ENCODE measurements at regions not wholly inside any gene's neighbourhood (a gene's known extent, or its start where the extent isn't known, plus 50 kb on each side); places are given as distances from the start of the nearest gene placed in this dataset.
"Not testable (repeated sequence)": the region's sequence is repeated elsewhere in the genome, so short reads cannot be mapped to it uniquely, and the experiment has no call there.

DNA sequence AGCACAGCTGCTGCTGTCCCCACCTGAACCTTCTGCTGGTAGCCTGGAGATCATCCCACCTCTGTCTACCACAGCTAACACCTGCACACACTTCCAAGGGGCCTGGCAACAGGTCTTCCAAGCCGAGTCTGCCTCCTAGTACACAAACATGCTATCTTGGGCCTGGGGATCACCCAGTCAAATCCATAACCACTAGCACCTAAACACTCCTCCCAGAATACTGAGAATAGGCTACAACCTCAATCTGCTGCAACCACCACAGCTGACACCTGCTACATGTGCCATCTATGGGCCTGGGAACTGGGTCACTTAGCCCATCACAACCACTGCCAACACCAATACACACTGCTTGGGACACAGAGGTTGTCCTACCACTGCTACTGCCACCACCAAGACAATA is 362.8 kb upstream of the ARPP21 start:
- DNase-seq (ENCODE audit: low spot score), result no peak

DNA sequence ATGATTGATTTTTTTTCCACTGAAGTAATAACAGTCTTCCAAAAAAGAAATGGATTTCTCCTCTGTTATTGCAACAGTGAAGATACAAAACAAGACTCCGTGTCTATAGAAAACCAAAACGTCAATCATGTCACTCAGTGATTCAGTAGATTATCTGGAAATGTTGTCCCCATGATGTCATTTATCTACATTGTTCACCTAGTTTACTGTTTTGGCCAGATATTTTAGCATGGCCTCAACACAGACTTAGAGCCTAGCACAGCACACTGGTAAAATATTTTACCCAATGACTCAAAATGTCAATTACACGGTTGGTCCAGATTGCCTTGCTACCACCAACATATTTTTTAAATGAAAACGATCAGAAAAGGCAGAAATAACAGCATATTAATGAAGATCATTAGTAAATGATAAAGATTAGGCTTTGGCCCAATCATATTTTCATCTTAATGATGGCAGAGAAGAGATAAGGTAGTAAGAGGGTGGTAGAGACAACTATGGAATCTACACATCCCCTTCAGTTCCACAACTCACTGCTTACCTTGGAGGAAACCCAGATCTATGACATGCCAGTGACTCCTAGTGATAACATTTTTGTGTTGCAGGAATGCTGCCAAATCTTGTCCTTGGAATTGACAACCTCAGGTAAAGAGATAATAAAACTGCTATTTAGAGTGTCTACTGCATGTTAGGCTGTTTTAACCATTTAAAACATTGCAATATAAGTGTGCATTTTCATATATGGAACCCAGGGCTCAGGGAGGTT is 347.7 kb upstream of the ARPP21 start:
- DNase-seq (ENCODE audit: low spot score), result no peak

DNA sequence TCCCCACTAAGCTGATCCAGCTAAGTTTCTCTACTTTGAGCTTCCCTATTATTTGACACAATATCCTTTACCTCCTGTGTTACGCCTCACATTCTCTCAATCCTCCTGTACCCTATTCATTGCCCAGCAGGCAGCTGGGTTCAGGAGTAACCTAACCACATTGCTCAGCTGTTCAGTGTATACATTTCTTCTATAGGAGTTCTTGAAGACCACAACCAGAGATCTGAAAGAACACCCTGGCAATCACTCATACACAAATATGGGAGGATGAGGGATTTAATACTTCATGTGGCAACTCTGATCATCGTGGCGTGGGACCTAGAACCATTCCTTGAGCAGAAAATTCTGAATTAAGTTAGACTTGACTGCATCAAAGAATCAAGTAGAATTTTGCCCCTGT is 346.8 kb upstream of the ARPP21 start:
- DNase-seq (ENCODE audit: low spot score), result no peak

DNA sequence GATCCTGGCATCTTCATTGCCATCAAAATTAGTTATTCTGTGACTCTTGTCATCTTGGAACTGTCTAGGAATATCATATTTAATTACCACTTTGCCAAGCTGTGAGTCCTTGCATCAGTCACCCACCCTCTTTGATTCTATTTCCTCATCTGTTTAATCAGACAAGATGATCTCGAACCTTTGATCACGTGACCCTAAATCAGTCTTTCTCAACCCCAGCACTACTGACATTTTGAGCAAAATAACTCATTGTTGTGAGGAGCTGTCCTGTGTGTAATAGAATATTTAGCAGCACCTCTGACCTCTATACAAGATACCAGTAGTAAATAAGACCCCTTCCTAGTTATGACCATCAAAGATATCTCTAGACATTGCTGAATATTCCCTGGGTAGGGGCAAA is 343.4 kb upstream of the ARPP21 start:
- no peak for DNase-seq (ENCODE audit: low spot score)

DNA sequence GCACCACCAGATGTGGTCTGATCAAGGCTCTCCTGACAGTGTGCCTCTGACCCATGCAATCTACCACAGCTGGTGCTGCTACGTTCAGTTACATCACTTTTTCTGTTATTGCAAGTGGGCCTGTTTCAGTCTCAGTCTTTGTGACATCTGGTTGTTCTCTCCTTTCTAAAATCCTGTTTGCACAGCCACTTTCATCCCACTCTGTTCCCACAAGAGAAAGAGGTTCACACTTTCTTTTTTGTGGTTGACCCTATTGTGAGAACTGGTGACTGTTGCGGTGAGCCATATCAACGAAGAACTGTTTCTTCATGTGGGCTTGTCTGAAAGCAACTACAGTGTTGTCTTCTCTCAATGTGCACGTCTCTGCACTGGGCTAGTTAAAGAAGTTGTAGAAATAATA is 342.8 kb upstream of the ARPP21 start:
- DNase-seq (ENCODE audit: low spot score), result no peak

DNA sequence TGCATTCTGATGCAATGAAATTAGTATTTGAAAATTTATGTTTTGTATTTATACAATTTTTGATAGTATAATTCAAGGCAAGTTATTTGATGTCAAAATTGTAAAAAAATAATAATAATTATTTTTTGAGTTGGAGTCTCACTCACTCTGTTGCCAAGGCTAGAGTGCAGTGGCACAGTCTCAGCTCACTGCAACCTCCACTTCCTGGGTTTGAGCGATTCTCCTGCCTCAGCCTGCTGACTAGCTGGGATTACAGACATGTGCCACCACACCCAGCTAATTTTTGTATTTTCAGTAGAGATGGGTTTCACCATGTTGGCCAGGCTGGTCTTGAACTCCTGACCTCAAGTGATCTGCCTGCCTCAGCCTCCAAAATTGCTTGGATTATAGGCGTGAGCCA is 342.4 kb upstream of the ARPP21 start:
- not testable (repeated sequence) for DNase-seq (ENCODE audit: low spot score)

DNA sequence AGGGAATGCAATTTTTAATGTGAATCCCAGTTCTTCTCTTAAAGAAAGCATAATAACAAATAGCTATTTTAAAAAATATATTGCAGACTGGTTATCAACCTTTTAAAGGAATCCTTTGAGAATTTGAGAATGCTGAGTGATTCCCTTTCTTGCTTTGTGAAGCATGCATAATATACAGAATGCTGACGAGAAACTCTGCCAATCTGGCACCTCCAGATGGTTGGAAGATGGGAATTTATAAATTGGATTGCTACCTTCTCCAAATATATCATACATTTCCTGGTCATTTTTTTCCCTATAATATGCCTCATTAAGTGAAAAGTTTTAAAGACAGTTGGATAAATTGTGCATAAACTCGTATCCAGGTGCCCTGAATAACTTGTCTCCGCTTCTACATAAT is 333.9 kb upstream of the ARPP21 start:
- no peak for DNase-seq (ENCODE audit: low spot score)

DNA sequence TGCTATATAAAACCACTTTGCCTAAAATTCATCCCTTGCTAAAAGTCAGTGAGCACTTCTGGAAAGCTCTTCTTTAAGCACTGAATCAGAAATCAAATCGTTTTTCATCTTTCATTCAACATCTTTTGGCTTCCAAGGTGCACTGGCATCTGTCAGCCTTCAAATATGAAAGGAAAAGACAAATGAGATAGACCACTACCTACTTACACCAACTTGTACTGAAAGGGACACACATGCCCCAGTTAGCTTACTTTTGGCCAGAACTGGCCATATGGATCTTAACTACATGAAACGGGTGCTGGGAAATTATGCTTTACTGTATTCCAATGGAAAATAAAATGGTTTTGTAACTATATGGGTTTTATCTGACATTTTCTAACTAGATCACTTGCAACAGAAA is 332.0 kb upstream of the ARPP21 start:
- DNase-seq (ENCODE audit: low spot score), result no peak

DNA sequence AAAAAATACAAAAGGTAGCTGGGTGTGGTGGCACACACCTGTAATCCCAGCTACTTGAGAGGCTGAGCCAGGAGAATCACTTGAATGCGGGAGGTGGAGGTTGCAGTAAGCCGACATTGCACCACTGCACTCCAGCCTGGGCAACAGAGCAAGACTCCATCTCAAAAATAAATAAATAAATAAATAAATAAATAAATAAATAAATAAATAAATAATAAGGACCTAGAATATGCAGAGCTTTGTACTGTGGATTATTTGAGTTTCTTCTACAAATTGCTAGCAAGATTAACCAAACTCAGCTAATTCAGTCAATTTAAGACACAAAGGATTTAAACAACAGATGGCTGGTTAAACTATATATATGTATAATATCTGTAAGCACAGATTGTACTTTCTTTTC is 322.5 kb upstream of the ARPP21 start:
- DNase-seq (ENCODE audit: low spot score), result not testable (repeated sequence)

DNA sequence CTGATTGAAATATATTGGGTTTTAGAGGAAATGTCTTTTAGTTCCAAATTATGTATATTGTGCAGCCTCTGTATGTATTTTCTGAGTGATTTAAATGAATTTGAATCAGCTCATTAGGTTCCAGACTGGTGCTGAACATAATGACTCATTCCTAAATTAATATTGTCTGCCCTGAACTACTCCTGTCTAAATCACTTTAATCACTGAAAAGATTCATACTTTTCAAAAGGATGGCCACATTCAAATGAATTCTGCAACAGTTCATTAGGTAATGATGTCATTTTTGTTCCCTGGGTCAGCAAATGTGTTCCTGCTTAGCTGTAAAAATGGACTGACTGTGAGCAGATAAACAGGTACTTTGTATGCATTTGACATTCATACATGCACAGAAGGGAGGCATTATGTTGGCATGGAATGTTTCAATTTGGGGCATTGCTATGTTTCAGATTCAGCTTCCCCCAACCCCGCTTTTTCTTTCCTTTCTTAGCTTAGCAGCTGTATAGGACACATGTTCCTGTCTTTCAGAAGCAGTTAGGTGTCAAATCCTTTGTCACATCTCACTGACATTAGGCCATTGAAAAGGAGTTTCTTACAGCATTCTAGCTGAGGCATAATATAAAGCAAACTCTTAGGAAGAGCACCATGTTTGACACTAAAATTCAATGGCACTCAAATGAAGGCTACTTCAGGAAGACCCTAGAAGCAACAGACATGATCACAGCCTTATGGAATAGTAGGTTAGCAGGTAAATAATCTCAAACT is 318.5 kb upstream of the ARPP21 start:
- DNase-seq (ENCODE audit: low spot score), result no peak

DNA sequence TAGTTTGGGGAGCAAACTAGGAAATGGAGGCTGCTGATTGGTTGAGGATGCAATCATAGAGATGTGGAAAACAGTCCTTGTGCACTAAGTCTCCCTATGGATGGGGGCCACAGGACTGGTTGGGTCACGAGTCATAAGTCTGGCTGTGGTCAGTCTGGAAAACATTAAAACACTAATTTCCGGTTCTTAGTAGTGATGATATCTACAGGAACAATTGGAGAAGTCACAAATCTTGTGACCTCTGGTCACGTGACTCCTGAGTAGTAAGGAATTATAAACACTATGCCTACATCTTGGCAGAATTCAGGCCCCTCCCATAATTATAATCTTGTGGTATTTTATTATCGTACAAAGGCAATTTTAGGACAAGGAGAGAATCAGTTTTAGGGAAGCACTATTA is 317.3 kb upstream of the ARPP21 start:
- DNase-seq (ENCODE audit: low spot score), result no peak

DNA sequence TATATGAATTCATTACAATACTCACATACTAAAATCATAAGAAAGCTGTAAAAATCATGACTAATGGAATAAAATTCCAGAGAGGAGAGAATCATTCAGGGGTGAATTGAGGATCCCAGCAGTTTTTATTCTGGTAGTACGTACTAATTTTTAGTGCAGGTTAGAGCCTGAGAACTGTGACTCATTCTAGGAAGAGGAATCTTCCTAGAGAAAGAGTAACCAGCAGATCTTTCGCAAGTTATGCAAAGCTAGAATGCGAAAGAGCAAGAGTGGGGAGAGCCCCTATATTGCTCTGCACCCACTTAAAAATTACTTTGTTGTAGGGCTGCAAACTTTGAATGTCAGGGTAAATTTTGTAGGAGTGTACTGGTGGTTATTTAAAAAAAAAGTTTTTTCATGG is 303.6 kb upstream of the ARPP21 start:
- no peak for DNase-seq (ENCODE audit: low spot score)

DNA sequence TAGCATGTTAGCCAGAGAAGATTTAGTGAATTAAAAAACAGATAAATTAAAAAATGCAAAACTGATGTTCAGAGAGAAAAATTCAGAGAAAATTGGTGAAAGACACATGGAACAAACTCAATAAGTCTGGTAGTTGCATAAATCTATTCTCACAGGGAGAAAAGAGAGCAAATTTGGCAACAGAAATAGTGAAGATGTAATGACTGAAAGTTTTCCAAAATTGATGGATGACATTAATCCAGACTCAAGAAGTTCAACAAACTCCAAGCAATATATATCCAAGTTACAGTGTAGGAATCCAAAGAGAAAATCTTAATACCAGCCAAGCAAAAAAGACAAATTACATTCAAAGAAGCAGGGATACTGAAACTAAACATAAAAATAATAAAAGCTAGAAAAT is 302.7 kb upstream of the ARPP21 start:
- no peak for DNase-seq (ENCODE audit: low spot score)

DNA sequence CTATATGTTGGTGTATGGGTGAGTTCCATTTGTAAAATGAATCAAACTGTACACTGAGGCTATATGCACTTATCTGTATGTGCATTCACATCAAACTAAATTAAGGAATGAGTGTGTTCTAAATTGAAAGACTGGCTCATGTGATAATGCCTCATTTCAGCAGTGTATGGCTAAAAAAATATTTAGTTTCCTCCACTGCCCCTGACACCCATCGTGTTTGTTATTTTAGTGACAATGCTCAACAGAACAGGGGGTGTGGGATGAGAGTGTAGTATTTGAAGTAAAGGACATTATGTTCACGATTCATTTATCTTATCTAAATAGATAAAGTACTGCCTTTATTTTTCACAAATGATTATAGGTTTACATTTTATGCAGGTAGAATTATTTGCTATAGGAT is 301.1 kb upstream of the ARPP21 start:
- no peak for DNase-seq (ENCODE audit: low spot score)

DNA sequence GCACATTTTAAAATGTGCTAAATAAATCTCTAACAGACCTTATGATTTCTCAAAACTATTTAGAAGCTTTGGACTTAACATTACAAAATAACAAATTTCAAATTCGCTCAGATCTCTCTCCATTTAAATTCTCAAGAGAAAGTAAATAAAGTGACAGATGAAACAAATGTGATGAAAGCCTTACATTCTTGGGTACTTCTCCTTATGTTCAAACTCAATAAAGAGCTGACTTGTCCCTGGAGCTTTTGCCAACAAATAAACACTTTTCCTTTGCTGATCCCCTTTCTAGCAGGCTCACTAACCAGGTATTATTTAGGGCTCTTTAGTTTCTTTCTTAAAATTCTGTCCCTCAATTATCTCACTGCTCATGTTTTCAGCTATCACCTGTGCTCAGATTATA is 259.1 kb upstream of the ARPP21 start:
- no peak for DNase-seq (ENCODE audit: low spot score)

DNA sequence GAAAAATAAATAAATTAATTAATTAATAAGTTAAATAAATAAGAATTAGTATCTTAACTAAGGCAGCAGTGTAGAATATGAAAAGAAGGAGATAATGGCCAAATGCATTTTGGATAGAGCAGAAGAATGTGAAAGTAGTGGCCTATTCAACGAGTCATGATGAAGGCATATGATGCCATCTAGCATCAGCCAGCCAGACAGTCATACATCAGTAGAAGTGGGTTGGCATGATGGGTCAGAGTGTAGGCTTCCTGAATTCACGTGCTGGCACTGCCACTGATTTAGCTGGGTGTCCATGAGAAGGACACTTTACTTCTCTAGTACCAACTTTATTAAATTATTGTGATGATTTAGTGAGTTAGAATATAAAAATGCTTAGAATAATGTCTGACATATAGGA is 256.1 kb upstream of the ARPP21 start:
- DNase-seq (ENCODE audit: low spot score), result no peak

DNA sequence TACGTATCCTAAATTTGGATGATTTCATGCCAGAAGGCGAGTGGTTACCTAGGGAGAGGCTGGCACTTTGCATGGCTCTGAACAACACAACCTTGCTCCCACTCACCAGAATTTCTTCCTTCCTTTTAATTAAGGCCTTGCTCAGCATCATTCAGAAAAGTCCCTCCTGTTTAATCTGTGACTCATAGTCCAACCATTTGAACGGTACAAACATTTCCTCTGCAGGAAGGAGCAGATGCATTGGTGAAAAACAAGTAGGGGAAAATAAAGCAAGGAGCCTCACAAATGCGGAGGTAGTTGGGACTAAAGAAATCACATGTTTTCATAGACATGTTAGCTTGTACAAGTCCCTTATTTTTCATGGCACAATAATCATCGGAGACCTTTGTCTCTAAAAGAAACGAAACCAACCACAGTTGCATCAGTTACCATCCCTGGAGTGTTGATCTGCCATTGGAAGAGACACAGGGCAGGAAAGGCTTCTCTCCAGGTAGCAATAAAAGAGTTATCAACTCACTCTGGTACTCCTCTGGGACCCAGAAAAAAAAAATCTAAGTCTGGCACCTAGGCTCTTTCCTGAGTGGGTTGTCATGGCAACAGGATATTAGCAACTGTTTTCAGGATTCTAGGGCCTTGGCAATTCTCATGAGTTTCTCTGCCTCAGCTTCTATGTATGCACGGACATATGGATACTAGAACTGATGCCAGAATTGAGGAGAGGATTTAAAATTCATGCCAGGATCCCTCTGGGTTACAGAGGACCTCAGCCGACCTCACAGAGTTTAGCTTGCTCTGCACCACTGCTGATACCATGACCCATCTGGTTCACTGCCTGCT is 255.4 kb upstream of the ARPP21 start:
- DNase-seq (ENCODE audit: low spot score), result no peak

DNA sequence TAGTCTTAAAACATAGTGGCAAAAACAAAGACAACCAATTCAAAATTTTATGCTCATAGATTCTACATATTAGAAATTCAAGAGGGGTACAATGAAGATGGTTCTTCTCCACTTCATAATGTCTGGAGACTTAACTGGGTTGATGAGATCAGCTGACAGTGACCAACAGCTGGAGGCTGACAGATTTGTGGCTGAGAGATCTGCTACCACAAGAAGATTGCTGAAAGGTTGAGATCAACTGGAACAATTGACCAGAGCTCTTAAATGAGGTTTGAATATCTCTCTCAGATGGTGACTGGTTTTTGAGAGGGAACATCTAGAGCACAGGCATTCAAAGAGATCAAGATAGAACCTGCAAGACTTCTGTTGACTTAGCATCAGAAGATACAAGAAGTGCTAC is 254.1 kb upstream of the ARPP21 start:
- DNase-seq (ENCODE audit: low spot score), result no peak

DNA sequence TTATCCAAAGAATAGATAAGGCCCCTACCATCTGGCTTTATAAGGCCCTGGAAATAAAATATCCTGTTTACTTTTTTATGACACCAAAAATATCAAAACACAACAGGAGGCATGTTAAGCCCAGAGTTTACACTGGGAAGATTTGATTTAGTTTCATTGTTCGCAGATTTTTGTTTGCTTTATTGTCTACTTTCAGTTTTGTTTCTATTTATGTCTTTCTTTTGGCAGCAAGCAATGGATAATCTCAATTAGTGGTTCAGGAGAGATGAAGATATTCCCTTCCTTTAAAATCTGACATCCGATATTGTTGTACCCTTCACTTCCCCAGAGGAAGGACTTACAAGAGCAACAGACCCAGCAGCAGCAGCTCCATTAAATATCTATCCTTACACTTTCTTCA is 249.4 kb upstream of the ARPP21 start:
- DNase-seq (ENCODE audit: low spot score), result no peak

DNA sequence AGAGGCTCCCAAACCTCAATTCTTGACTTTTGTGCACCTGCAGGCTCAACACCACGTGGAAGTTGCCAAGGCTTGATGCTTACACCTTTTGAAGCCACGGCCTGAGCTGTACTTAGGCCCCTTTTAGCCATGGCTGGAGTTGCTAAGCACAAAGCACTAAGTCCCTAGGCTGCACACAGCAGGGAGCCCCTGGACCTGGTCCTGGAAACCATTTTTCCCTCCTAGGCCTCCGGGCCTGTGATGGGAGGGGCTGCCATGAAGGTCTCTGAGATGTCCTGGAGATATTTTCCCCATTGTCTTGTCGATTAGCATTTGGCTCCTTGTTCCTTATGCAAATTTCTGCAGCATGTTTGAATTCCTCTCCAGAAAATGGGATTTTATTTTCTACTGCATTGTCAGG is 247.1 kb upstream of the ARPP21 start:
- no peak for DNase-seq (ENCODE audit: low spot score)

DNA sequence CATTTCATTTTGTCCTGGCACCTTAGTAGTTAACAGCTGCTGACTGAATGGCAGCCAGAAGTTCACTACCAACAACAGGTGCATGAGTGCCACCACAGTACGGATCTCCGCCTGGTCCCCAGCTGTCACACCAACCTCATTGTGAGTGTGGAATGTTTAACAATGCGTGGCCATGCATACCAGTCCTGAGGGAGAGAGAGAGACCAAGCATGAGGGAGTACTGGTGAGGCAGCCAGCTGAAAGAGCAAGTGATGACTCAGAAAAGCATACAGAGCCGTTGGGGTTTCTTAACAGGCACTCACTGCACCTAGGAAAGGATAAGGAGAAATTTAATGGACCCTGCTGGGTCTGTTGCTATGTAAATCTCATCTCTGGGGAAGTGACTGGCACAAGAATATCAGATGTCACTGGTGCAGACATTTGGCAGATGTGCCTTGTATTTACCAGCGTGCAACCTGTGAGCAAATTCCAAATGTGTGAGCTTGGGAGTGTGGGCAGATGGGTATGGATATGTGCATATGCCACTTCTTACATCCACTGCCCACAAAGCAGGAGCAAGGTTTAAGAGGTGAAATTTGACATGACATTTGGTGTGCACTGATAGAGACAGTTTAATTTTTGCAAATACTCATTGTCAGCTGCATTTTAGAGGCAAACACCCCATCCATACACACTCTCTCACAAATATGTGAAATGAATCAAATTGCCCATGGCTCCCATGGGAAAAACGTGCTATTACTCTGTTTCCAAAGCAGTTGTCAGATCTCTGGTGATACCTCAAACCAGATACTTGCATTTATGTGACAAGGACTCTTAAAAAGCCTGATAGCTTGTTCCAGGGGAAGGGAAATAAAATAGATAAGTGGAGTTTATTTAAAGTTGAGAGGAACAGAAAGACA is 245.2 kb upstream of the ARPP21 start:
- no peak for DNase-seq (ENCODE audit: low spot score)

DNA sequence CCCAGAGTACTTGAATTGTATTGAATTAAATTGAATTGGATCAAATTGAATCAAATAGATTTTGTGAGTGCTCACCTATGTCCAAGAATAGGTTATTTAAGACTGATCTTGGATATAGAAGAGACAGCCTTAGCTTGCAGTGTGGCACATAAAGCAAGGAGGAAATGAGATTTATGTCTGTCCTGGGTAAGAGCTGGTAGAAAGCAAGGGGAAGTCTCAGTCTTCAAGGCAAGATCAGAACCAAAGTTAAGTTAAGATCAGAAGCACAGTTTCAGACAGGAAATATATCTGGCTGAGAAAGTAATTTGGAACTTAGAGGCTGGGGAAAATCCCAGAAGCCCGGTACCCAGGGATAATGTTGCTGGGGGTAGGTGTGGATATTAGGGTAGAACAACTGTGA is 244.4 kb upstream of the ARPP21 start:
- no peak for DNase-seq (ENCODE audit: low spot score)
